ENCODE measurements at regions not wholly inside any gene's neighbourhood (a gene's known extent, or its start where the extent isn't known, plus 50 kb on each side); places are given as distances from the start of the nearest gene placed in this dataset.

DNA sequence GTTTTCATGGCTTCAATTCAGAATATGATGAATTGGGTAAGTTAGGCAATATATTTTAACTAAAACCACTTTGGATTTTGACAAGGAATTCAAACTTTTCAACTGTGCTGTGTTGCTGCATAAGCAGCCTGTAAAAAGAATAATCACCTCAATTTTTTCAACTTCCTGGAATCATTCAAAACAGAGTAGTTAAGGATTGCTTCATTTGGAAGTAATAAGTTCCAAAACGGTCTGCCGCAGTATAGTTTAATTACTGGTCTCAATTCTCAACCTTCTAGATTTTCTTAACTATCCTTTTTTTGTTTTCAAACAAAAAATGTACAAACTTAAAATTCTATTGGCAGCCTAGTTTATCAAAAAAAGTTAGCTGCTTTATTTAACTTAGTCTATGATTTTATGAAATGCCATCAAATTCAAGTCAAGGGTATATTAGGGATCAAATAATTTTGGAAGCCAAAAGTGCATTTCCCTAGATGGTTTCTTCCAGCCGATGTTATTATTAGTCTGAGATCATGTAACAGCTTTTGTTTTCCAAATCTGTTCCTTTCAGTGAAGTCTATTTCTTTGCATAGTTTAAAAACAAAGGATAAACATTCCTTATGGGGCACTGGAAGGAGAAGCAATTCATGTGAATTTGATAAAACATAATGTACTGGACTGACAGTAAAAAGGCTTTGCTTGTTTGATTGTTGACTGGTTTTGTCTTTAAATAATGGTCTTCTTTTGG, 76.1 kb upstream of the ETAA1 start:
- TF ChIP-seq, protein P1, sequence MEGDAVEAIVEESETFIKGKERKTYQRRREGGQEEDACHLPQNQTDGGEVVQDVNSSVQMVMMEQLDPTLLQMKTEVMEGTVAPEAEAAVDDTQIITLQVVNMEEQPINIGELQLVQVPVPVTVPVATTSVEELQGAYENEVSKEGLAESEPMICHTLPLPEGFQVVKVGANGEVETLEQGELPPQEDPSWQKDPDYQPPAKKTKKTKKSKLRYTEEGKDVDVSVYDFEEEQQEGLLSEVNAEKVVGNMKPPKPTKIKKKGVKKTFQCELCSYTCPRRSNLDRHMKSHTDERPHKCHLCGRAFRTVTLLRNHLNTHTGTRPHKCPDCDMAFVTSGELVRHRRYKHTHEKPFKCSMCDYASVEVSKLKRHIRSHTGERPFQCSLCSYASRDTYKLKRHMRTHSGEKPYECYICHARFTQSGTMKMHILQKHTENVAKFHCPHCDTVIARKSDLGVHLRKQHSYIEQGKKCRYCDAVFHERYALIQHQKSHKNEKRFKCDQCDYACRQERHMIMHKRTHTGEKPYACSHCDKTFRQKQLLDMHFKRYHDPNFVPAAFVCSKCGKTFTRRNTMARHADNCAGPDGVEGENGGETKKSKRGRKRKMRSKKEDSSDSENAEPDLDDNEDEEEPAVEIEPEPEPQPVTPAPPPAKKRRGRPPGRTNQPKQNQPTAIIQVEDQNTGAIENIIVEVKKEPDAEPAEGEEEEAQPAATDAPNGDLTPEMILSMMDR (IDR thresholded peaks at IDR 0.05; ENCODE audit: poor library complexity, severe bottlenecking) = no peak
- TF ChIP-seq EZH2 (IDR thresholded peaks at IDR 0.05; ENCODE audit: borderline replicate concordance, insufficient read depth, low read length, poor library complexity, severe bottlenecking) (no peak), POLR2AphosphoS5 (IDR thresholded peaks at IDR 0.05) (no peak), EP300 (conservative IDR thresholded peaks at IDR 0.05; ENCODE audit: poor library complexity, severe bottlenecking) (no peak)
- TF ChIP-seq, protein P2, sequence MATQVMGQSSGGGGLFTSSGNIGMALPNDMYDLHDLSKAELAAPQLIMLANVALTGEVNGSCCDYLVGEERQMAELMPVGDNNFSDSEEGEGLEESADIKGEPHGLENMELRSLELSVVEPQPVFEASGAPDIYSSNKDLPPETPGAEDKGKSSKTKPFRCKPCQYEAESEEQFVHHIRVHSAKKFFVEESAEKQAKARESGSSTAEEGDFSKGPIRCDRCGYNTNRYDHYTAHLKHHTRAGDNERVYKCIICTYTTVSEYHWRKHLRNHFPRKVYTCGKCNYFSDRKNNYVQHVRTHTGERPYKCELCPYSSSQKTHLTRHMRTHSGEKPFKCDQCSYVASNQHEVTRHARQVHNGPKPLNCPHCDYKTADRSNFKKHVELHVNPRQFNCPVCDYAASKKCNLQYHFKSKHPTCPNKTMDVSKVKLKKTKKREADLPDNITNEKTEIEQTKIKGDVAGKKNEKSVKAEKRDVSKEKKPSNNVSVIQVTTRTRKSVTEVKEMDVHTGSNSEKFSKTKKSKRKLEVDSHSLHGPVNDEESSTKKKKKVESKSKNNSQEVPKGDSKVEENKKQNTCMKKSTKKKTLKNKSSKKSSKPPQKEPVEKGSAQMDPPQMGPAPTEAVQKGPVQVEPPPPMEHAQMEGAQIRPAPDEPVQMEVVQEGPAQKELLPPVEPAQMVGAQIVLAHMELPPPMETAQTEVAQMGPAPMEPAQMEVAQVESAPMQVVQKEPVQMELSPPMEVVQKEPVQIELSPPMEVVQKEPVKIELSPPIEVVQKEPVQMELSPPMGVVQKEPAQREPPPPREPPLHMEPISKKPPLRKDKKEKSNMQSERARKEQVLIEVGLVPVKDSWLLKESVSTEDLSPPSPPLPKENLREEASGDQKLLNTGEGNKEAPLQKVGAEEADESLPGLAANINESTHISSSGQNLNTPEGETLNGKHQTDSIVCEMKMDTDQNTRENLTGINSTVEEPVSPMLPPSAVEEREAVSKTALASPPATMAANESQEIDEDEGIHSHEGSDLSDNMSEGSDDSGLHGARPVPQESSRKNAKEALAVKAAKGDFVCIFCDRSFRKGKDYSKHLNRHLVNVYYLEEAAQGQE (IDR thresholded peaks at IDR 0.05; ENCODE audit: borderline replicate concordance) = no peak
